ENCODE measurements at regions not wholly inside any gene's neighbourhood (a gene's known extent, or its start where the extent isn't known, plus 50 kb on each side); places are given as distances from the start of the nearest gene placed in this dataset.

DNA sequence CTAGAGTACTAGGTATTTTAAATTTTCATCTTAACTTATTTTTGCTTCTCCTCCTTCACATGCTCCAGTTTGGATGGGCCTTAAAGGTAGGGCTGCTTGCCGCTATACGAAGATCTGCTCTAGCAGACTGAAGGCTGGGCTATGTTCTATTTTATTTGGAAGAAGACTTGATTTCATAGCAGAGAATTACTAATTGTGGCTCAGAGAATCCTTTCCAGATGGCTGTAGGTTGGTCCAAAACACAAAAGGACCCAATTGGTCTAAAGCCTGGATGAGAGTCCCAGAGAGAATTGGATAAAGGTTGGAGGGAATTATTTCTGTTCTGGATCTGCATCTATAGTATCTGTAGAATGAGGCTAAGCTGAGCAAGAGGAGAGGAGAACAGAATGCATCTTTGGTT lies 719.4 kb upstream of the PTBP2 start:
- Histone ChIP-seq H3K9me1 (ENCODE audit: control insufficient read depth, insufficient read depth, low read length) (no peaks in the 10 kb centered on the region), H3K4me2 (ENCODE audit: insufficient read depth, low read length) (no peak overlapping the region), H3K4me3 (no peak overlapping the region), H3K4me1 (replicated peaks in 1 of 2; ENCODE audit: control insufficient read depth in 2 of 2, insufficient read depth in 2 of 2, low read length in 2 of 2) (no peaks in the 10 kb centered on the region), H4K20me1 (replicated peaks; ENCODE audit: control insufficient read depth, insufficient read depth, low read length) (no peaks in the 10 kb centered on the region), H3K36me3 (ENCODE audit: control insufficient read depth, insufficient read depth, low read length) (no peaks in the 10 kb centered on the region), H3K27ac (ENCODE audit: extremely low read depth, low read depth, low read length) (no peak overlapping the region), H3K79me2 (ENCODE audit: control insufficient read depth, insufficient read depth, low read length) (no peaks in the 10 kb centered on the region), H2AFZ (ENCODE audit: low read depth, low read length) (no peak overlapping the region), H3K9ac (ENCODE audit: insufficient read depth in 1 of 2, low read depth in 2 of 2, low read length in 2 of 2) (no peak overlapping the region), H3K27me3 (ENCODE audit: control insufficient read depth in 2 of 2, insufficient read depth in 2 of 2, low read length in 2 of 2) (no peaks in the 10 kb centered on the region), H3K9me3 (replicated peaks; ENCODE audit: control insufficient read depth, insufficient read depth, low read depth, low read length) (no peaks in the 10 kb centered on the region)
- DNase-seq (ENCODE audit: extremely low read depth in 1 of 4, low spot score in 3 of 4) (no peak), FAIRE-seq (no peak), ATAC-seq (no peak)
- TF ChIP-seq, protein P1, sequence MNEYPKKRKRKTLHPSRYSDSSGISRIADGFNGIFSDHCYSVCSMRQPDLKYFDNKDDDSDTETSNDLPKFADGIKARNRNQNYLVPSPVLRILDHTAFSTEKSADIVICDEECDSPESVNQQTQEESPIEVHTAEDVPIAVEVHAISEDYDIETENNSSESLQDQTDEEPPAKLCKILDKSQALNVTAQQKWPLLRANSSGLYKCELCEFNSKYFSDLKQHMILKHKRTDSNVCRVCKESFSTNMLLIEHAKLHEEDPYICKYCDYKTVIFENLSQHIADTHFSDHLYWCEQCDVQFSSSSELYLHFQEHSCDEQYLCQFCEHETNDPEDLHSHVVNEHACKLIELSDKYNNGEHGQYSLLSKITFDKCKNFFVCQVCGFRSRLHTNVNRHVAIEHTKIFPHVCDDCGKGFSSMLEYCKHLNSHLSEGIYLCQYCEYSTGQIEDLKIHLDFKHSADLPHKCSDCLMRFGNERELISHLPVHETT (CRISPR knock-in tag; conservative IDR thresholded peaks at IDR 0.05 in 1 of 2, IDR thresholded peaks at IDR 0.05 in 1 of 2): no peak
- TF ChIP-seq, protein P2, sequence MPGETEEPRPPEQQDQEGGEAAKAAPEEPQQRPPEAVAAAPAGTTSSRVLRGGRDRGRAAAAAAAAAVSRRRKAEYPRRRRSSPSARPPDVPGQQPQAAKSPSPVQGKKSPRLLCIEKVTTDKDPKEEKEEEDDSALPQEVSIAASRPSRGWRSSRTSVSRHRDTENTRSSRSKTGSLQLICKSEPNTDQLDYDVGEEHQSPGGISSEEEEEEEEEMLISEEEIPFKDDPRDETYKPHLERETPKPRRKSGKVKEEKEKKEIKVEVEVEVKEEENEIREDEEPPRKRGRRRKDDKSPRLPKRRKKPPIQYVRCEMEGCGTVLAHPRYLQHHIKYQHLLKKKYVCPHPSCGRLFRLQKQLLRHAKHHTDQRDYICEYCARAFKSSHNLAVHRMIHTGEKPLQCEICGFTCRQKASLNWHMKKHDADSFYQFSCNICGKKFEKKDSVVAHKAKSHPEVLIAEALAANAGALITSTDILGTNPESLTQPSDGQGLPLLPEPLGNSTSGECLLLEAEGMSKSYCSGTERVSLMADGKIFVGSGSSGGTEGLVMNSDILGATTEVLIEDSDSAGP (CRISPR knock-in tag; IDR thresholded peaks at IDR 0.05): no peak
- TF ChIP-seq ZNF551 (CRISPR knock-in tag; IDR thresholded peaks at IDR 0.05): no peak
- TF ChIP-seq PHTF2 (CRISPR knock-in tag; IDR thresholded peaks at IDR 0.05): no peak
- TF ChIP-seq, protein P3, sequence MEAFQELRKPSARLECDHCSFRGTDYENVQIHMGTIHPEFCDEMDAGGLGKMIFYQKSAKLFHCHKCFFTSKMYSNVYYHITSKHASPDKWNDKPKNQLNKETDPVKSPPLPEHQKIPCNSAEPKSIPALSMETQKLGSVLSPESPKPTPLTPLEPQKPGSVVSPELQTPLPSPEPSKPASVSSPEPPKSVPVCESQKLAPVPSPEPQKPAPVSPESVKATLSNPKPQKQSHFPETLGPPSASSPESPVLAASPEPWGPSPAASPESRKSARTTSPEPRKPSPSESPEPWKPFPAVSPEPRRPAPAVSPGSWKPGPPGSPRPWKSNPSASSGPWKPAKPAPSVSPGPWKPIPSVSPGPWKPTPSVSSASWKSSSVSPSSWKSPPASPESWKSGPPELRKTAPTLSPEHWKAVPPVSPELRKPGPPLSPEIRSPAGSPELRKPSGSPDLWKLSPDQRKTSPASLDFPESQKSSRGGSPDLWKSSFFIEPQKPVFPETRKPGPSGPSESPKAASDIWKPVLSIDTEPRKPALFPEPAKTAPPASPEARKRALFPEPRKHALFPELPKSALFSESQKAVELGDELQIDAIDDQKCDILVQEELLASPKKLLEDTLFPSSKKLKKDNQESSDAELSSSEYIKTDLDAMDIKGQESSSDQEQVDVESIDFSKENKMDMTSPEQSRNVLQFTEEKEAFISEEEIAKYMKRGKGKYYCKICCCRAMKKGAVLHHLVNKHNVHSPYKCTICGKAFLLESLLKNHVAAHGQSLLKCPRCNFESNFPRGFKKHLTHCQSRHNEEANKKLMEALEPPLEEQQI (IDR thresholded peaks at IDR 0.05): no peak
- TF ChIP-seq HEY1 (CRISPR knock-in tag; IDR thresholded peaks at IDR 0.05; ENCODE audit: borderline replicate concordance): no peak
- ChIA-PET CTCF (ENCODE audit: low intra/inter-chr PET ratio) (no interaction called here), POLR2A (no interaction called here)
- BruUV-seq (replicated peaks): no TSS peak
- intact Hi-C loops (cut with micrococcal nuclease): no loop called here
- in situ Hi-C loops (cut with MboI): no loop called here
- 0% methylated on average over 2 of the region's 2 CpGs for WGBS (ENCODE audit: insufficient coverage, low coverage, missing lambda C conversion rate)
